Posterior cingulate gyrus (tissue), 11 donors: ENCODE measurements at regions not wholly inside any gene's neighbourhood (a gene's known extent, or its start where the extent isn't known, plus 50 kb on each side); places are given as distances from the start of the nearest gene placed in this dataset.
"Not testable (repeated sequence)": the region's sequence is repeated elsewhere in the genome, so short reads cannot be mapped to it uniquely, and the experiment has no call there.

ENCODE experiments used
- DNase-seq, 10 donors: peaks; one replicate each; pipeline versions ENCODE4 v3.0.0 to v3.0.0-alpha.2; 2020 to 2021; ENCODE audit warnings: mixed read lengths in 3 of 10
- intact Hi-C: fragments of 100-400 bp; cut with DNase I; formaldehyde crosslinking; loops from one replicate; pipeline ENCODE4 v1.15.1; 2023

- DNase-seq: no peak
These were observed 245.7 kb downstream of the NXPE2 start for GRCh38 chr11:114924042-114924441.

GRCh38 chr11:114925591-114925990 is 247.3 kb downstream of the NXPE2 start:
- no peak for DNase-seq
- intact Hi-C loops: no loop called here

More at GRCh38 chr11:114924042-114924441, 245.7 kb downstream of the NXPE2 start:
- intact Hi-C loops: no loop called here

- peak in 5 of 10 donors; percentile 11 to 81 (median 12) for DNase-seq
- intact Hi-C loops: no loop called here
These were observed 250.0 kb downstream of the NXPE2 start for GRCh38 chr11:114928260-114928870.

- intact Hi-C loops: no loop called here
- DNase-seq: no peak
These were observed 251.1 kb downstream of the NXPE2 start for GRCh38 chr11:114929351-114930000.

GRCh38 chr11:114938799-114939198 is 260.5 kb downstream of the NXPE2 start:
- intact Hi-C loops: no loop called here
- no peak for DNase-seq

GRCh38 chr11:114942207-114942606 is 263.9 kb downstream of the NXPE2 start:
- DNase-seq: no peak

GRCh38 chr11:114949614-114950351 is 271.5 kb downstream of the NXPE2 start:
- DNase-seq: no peak
- intact Hi-C loops: no loop called here

More at GRCh38 chr11:114942207-114942606, 263.9 kb downstream of the NXPE2 start:
- intact Hi-C loops: no loop called here

GRCh38 chr11:114953039-114953438 is 274.7 kb downstream of the NXPE2 start:
- intact Hi-C loops: no loop called here

GRCh38 chr11:114955923-114956322 is 277.6 kb downstream of the NXPE2 start:
- intact Hi-C loops: no loop called here

More at GRCh38 chr11:114953039-114953438, 274.7 kb downstream of the NXPE2 start:
- DNase-seq: no peak

GRCh38 chr11:114956566-114956965 is 278.2 kb downstream of the NXPE2 start:
- DNase-seq: no peak
- intact Hi-C loops: no loop called here

More at GRCh38 chr11:114955923-114956322, 277.6 kb downstream of the NXPE2 start:
- DNase-seq: no peak

- no peak for DNase-seq
- intact Hi-C loops: no loop called here
These were observed 281.7 kb downstream of the NXPE2 start for GRCh38 chr11:114959953-114960505.

GRCh38 chr11:114960819-114961218 is 282.5 kb downstream of the NXPE2 start:
- intact Hi-C loops: not testable (repeated sequence)
- peak in 1 of 10 donors; percentile 59 for DNase-seq

- DNase-seq: no peak
- intact Hi-C loops: no loop called here
These were observed 286.4 kb downstream of the NXPE2 start for GRCh38 chr11:114964676-114965214.

GRCh38 chr11:114970927-114971645 is 292.8 kb downstream of the NXPE2 start:
- intact Hi-C loops: no loop called here
- DNase-seq: no peak

- intact Hi-C loops: no loop called here
- no peak for DNase-seq
These were observed 293.8 kb downstream of the NXPE2 start for GRCh38 chr11:114972105-114972504.

- intact Hi-C loops: no loop called here
- no peak for DNase-seq
These were observed 299.3 kb downstream of the NXPE2 start for GRCh38 chr11:114977651-114978050.

- no peak for DNase-seq
- intact Hi-C loops: no loop called here
These were observed 303.8 kb downstream of the NXPE2 start for GRCh38 chr11:114982141-114982540.

- no peak for DNase-seq
- intact Hi-C loops: no loop called here
These were observed 306.4 kb downstream of the NXPE2 start for GRCh38 chr11:114984611-114985163.

GRCh38 chr11:114986365-114986764 is 308.0 kb downstream of the NXPE2 start:
- DNase-seq: no peak
- intact Hi-C loops: no loop called here

GRCh38 chr11:114987186-114987760 is 308.9 kb downstream of the NXPE2 start:
- intact Hi-C loops: no loop called here
- no peak for DNase-seq
